ENCODE measurements at regions not wholly inside any gene's neighbourhood (a gene's known extent, or its start where the extent isn't known, plus 50 kb on each side); places are given as distances from the start of the nearest gene placed in this dataset.
"Not testable (repeated sequence)": the region's sequence is repeated elsewhere in the genome, so short reads cannot be mapped to it uniquely, and the experiment has no call there.

DNA sequence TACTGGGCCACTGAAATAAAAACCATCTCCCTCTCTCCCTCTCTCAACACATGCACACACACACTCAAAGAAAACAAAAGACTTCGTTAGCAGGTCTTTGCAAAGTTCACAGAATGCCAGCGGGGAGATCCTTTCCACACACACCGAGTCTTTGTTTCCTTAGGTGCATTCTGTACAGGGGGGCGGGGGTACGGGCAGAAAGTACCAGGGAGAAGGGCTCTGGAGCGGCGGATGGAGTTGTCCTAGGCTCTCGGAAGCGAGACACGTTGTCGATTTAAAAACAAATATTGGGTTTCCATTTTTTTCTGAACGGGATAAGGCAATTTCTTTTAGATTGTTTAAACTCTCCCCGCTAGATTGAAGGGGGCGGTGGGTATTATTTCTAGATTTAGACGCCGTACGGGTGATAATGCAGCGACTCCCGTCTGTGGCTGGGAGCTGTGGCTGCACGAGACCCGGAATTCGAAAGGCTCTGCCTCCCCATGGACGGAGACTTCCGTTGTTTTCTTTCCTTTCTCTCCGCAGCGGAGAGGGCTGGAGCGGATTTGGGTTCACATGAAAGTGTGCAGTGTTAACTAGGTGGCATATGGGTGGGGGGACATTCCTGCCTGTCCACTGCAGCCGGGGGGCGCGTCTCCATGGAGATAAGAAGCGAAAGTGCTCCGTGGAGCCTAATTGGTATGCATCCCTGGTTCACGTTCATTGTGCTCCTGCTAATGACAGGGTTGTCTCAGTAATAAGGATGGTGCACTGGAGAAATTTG is 357.9 kb downstream of the TEX29 start:
- not testable (repeated sequence) for H3K27ac Mint-ChIP-seq; H3K36me3 Mint-ChIP-seq (ENCODE audit: low read depth); H3K9me3 Mint-ChIP-seq; H3K4me3 Mint-ChIP-seq; H3K27me3 Mint-ChIP-seq; H3K4me1 Mint-ChIP-seq (ENCODE audit: low read depth)

- H3K27ac Mint-ChIP-seq; H3K4me3 Mint-ChIP-seq; H3K36me3 Mint-ChIP-seq (ENCODE audit: low read depth); H3K27me3 Mint-ChIP-seq; H3K4me1 Mint-ChIP-seq (ENCODE audit: low read depth); H3K9me3 Mint-ChIP-seq: not testable (repeated sequence)
Measured at GRCh38 chr13:111679645-111680044, 359.2 kb downstream of the TEX29 start.

DNA sequence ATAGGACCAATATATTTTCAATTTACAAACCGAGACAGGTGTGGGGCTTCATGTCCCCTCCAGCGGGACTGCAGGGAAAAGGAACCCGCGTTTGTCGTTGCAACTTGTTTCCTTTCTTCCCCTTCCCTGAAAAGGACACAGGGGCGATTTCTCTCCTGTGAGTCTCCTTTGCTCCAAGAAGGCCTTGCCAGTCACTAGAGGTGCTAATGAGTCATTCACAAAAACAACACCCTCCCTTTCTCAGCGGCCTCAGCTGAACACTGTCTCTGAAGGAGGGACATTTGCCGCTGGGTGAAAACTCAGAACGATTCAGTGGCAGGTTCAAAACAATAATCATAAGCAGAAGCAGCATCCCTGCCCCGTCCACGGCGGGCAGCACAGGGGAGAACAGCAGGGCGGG is 359.7 kb downstream of the TEX29 start:
- H3K4me3 Mint-ChIP-seq; H3K27me3 Mint-ChIP-seq; H3K9me3 Mint-ChIP-seq; H3K27ac Mint-ChIP-seq; H3K36me3 Mint-ChIP-seq (ENCODE audit: low read depth); H3K4me1 Mint-ChIP-seq (ENCODE audit: low read depth): not testable (repeated sequence)

GRCh38 chr13:111692028-111692427 is 371.6 kb downstream of the TEX29 start:
- H3K9me3 Mint-ChIP-seq; H3K4me1 Mint-ChIP-seq (ENCODE audit: low read depth); H3K27ac Mint-ChIP-seq; H3K36me3 Mint-ChIP-seq (ENCODE audit: low read depth); H3K4me3 Mint-ChIP-seq; H3K27me3 Mint-ChIP-seq: not testable (repeated sequence)

GRCh38 chr13:111696121-111696520 is 370.8 kb upstream of the SOX1 start:
- not testable (repeated sequence) for H3K4me3 Mint-ChIP-seq; H3K4me1 Mint-ChIP-seq (ENCODE audit: low read depth); H3K36me3 Mint-ChIP-seq (ENCODE audit: low read depth); H3K9me3 Mint-ChIP-seq; H3K27ac Mint-ChIP-seq; H3K27me3 Mint-ChIP-seq

DNA sequence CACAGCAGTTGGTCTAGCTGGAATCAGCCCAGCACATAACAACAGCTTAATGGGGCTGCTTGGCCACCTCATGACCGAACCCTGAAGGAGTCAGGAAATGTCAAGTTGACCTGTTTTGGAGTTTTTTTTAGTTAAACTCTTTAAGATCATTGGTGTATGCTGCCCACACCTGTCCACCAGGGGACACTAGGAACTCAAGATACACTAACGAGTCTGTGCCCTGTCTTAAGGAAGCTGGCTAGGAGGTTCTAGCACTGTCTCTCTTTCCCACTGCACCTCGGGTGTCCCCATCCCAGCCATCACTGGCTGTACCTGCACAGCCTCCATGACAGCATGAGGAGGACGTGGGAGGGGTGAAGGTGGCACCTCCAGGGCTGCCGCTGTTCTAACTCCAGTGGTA is 364.9 kb upstream of the SOX1 start:
- H3K4me3 Mint-ChIP-seq; H3K27ac Mint-ChIP-seq; H3K36me3 Mint-ChIP-seq (ENCODE audit: low read depth); H3K27me3 Mint-ChIP-seq; H3K4me1 Mint-ChIP-seq (ENCODE audit: low read depth); H3K9me3 Mint-ChIP-seq: not testable (repeated sequence)

All from stimulated activated naive CD8-positive, alpha-beta T cell treated with anti-CD3 and anti-CD28 coated beads, Interleukin-15, Interleukin-2, amounts not matched to agents 100 ng/mL and 50 ng/mL, for 24 hours (primary cell).